Breast epithelium (tissue), 3 donors: ENCODE measurements at regions not wholly inside any gene's neighbourhood (a gene's known extent, or its start where the extent isn't known, plus 50 kb on each side); places are given as distances from the start of the nearest gene placed in this dataset.

ENCODE experiments used
- POLR2A ChIP-seq: fragments of 450-650 bp; IDR thresholded peaks from one replicate; pipeline ENCODE4 v1.6.1; 2016; ENCODE audit warnings: antibody characterized with exemption, mild to moderate bottlenecking, moderate library complexity
- TF ChIP-seq, protein P1 (sequence below), 3 donors: fragments of 450-650 bp; IDR thresholded peaks; one replicate each; pipeline ENCODE4 v1.5.1; 2016 to 2017; ENCODE audit warnings: antibody characterized with exemption in 3 of 3, mild to moderate bottlenecking in 3 of 3, moderate library complexity in 3 of 3

DNA sequence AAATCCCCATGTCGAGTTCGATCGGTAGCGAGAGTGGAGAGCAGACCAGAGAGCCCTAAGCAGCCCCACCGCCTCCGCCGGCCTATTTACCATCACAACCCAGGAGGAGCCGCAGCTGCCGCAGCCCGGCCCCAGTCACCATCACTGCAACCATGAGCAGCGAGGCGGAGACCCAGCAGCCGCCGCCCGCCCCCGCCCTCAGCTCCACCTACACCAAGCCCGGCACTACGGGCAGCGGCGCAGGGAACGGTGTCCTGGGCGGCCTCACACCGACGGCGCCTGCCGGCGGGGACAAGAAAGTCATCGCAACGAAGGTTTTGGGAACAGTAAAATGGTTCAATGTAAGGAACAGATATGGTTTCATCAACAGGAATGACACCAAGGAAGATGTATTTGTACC lies 89.5 kb upstream of the TPM1 start:
- TF ChIP-seq, protein P1, sequence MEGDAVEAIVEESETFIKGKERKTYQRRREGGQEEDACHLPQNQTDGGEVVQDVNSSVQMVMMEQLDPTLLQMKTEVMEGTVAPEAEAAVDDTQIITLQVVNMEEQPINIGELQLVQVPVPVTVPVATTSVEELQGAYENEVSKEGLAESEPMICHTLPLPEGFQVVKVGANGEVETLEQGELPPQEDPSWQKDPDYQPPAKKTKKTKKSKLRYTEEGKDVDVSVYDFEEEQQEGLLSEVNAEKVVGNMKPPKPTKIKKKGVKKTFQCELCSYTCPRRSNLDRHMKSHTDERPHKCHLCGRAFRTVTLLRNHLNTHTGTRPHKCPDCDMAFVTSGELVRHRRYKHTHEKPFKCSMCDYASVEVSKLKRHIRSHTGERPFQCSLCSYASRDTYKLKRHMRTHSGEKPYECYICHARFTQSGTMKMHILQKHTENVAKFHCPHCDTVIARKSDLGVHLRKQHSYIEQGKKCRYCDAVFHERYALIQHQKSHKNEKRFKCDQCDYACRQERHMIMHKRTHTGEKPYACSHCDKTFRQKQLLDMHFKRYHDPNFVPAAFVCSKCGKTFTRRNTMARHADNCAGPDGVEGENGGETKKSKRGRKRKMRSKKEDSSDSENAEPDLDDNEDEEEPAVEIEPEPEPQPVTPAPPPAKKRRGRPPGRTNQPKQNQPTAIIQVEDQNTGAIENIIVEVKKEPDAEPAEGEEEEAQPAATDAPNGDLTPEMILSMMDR (IDR thresholded peaks at IDR 0.05), result no peak
- TF ChIP-seq POLR2A, result no peak
